Stimulated activated CD8-positive, alpha-beta memory T cell treated with anti-CD3 and anti-CD28 coated beads, Interleukin-15, amount 100 ng/mL, for 48 hours (primary cell): ENCODE measurements at regions not wholly inside any gene's neighbourhood (a gene's known extent, or its start where the extent isn't known, plus 50 kb on each side); places are given as distances from the start of the nearest gene placed in this dataset.

Experiments
- DNase-seq, 2 donors: peaks; one replicate each; pipeline ENCODE4 v3.0.0-alpha.2; 2020; ENCODE audit warnings: low read depth in 2 of 2

- DNase-seq: no peak
These were observed 58.4 kb downstream of the SLC25A47 start for GRCh38 chr14:100381395-100382105.

- no peak for DNase-seq
These were observed 58.9 kb downstream of the SLC25A47 start for GRCh38 chr14:100382106-100382455.

GRCh38 chr14:100383727-100384158 is 60.6 kb downstream of the SLC25A47 start:
- DNase-seq: peak; percentile 23 to 32

- DNase-seq: no peak
These were observed 61.1 kb downstream of the SLC25A47 start for GRCh38 chr14:100384277-100384676.

GRCh38 chr14:100384819-100385813 is 62.0 kb downstream of the SLC25A47 start:
- no peak for DNase-seq

GRCh38 chr14:100386121-100386520 is 63.0 kb downstream of the SLC25A47 start:
- DNase-seq: no peak

GRCh38 chr14:100386846-100387245 is 63.7 kb downstream of the SLC25A47 start:
- DNase-seq: no peak

- no peak for DNase-seq
These were observed 64.3 kb downstream of the SLC25A47 start for GRCh38 chr14:100387450-100387849.

- DNase-seq: no peak
These were observed 65.2 kb downstream of the SLC25A47 start for GRCh38 chr14:100388103-100389054.

GRCh38 chr14:100389497-100390104 is 66.5 kb downstream of the SLC25A47 start:
- no peak for DNase-seq

- DNase-seq: no peak
These were observed 68.0 kb downstream of the SLC25A47 start for GRCh38 chr14:100391173-100391572.

GRCh38 chr14:100391724-100392123 is 68.6 kb downstream of the SLC25A47 start:
- DNase-seq: no peak

GRCh38 chr14:100392356-100392755 is 69.2 kb downstream of the SLC25A47 start:
- no peak for DNase-seq

GRCh38 chr14:100393362-100393761 is 70.2 kb downstream of the SLC25A47 start:
- no peak for DNase-seq

GRCh38 chr14:100393906-100394732 is 71.0 kb downstream of the SLC25A47 start:
- no peak for DNase-seq

- DNase-seq: no peak
These were observed 71.9 kb downstream of the SLC25A47 start for GRCh38 chr14:100394886-100395672.

GRCh38 chr14:100396266-100396795 is 73.2 kb downstream of the SLC25A47 start:
- no peak for DNase-seq

GRCh38 chr14:100397005-100397404 is 73.9 kb downstream of the SLC25A47 start:
- no peak for DNase-seq

- no peak for DNase-seq
These were observed 74.9 kb downstream of the SLC25A47 start for GRCh38 chr14:100398044-100398443.
